HG02840 (cell line): ENCODE measurements at regions not wholly inside any gene's neighbourhood (a gene's known extent, or its start where the extent isn't known, plus 50 kb on each side); places are given as distances from the start of the nearest gene placed in this dataset.
"Not testable (repeated sequence)": the region's sequence is repeated elsewhere in the genome, so short reads cannot be mapped to it uniquely, and the experiment has no call there.

ENCODE experiments used
- ATAC-seq: cut with Tn5 transposase; IDR thresholded peaks from one replicate; pipeline ENCODE4 v1.9.1; 2021; ENCODE audit warnings: mild to moderate bottlenecking, moderate library complexity, moderate number of reproducible peaks; ENCODE audit not compliant: unreplicated experiment, low FRiP score

DNA sequence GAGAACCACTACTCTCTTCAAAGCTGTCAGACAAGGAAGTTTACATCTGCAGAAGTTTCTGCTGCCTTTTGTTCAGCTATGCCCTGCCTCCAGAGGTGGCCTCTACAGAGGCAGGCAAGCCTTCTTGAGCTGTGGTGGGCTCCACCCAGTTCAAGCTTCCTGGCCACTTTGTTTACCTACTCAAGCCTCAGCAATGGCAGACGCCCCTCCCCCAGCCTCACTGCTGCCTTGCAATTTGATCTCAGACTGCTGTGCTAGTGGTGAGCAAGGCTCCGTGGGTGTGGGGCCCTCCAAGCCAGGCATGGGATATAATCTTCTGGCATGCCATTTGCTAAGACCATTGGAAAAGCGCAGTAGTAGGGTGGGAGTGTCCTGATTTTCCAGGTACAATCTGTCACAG is 144.0 kb downstream of the CCNG2 start:
- ATAC-seq: not testable (repeated sequence)

DNA sequence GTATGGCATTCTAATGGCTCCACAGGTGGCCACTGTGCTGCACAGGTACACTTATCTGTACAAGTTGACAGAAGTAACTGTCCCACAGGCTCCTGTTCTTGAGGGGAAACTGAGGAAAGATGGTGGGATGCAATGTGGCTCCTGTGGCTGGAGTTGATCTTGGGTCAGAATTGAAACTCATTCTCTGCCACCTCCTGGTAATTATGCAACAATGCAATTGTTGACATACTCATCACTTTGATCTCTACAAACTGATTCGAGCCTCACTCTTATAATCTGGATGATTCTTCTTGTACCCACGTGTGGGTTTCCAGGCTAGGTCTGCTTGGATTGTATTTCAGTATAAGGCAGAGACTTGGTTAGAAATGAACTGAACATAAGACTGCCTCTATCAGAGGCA is 148.8 kb downstream of the CCNG2 start:
- no peak for ATAC-seq

DNA sequence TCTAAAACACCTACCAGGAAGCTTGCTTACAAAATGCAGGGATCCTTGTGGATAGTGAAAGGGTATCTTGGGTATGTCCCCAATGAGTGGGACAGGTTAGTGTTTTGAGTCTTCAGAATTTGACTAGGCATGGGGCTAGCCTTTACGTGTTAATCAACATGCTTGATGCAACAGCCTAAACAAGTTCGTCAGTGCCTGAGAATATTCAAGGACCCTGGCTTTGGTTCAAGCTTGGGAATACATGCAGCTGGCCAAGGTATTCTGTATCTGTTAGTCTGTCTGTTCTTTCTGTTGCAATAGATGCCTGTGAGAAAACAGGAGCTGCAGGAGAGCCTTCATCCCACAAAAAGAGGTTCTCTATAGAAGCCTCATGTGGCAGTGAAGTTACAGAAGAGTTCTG is 149.5 kb downstream of the CCNG2 start:
- no peak for ATAC-seq

DNA sequence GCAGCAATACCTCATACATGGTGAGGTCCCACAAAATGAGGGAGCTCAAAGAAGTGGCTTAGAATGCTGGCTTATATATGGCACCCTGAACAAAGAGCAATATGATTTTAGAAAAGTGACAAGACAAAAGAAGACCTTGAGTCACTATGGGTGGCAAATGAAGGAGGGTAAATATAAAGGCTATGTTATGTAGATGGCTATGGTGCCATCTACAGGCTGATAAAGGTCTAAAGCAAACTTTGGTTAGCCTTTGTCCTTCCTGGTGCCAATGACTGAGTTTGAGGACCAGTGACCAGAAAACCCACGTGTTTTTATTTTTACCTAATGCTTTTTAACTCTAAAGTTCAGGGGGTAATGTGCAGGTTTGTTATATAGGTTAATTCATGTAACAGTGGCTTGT is 151.8 kb downstream of the CCNG2 start:
- ATAC-seq: no peak

DNA sequence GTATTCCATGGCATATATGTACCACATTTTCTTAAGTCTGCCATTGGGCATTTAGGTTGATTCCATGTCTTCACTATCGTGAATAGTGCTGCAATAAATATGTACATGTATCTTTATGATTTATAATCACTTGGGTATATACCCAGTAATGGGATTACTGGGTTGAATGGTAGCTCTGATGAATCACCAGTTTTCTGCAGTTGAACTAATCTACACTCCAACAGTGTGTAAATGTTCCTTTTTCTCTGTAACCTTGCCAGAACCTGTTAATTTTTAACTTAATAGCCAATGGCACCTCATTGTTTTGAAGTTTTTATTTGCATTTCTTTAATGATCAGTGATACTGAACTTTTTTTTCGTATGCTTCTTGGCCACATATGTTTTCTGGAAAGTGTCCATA is 152.5 kb downstream of the CCNG2 start:
- no peak for ATAC-seq

DNA sequence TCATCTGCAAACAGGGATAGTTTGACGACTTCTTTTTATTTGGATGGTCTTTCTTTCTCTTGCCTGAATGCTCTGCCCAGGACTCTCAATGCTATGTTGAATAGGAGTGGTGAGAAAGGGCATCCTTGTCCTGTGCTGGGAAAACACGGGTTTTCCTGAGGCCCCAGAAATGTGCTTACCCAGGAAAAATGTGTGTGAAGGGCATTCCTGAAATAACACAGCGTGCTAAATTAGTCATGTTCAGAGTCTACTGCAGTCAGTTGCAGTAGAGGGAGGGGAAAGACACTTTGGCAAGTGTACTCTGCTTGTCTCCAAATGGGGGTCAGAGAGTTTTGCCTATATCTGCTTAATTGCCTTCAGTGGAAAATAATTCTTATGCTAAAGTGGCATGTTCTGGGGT is 153.9 kb downstream of the CCNG2 start:
- ATAC-seq: no peak

GRCh38 chr4:77314697-77315096 is 157.7 kb downstream of the CCNG2 start:
- no peak for ATAC-seq

GRCh38 chr4:77327151-77327550 is 170.1 kb downstream of the CCNG2 start:
- no peak for ATAC-seq

- no peak for ATAC-seq
Observed at GRCh38 chr4:77332696-77333270, 175.8 kb downstream of the CCNG2 start.

- no peak for ATAC-seq
Observed at GRCh38 chr4:77336411-77337142, 179.6 kb downstream of the CCNG2 start.

- ATAC-seq: no peak
Observed at GRCh38 chr4:77342170-77342810, 185.3 kb downstream of the CCNG2 start.

DNA sequence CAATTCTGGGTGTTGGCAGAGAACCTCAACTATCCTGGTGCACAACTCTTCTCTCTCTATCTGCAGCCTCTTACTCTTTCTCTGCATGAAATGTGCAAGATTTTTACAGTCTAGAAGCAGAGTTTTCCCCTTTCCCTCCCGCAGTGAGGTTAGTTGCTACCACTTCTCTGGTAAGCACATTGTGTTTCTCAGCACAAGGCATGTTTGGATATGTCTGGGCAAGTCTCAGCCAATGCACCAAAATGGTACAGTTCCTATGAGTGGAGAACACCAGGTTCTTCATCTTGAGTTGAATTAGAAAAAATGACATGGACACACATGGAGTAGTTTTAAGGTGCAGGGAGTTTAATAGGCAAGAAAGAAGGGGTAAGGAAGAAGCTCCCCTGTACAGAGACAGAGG is 187.0 kb downstream of the CCNG2 start:
- no peak for ATAC-seq

GRCh38 chr4:77344784-77345183 is 187.8 kb downstream of the CCNG2 start:
- ATAC-seq: no peak

GRCh38 chr4:77347351-77347966 is 190.5 kb downstream of the CCNG2 start:
- ATAC-seq: no peak

- no peak for ATAC-seq
Observed at GRCh38 chr4:77348815-77349214, 191.8 kb downstream of the CCNG2 start.

DNA sequence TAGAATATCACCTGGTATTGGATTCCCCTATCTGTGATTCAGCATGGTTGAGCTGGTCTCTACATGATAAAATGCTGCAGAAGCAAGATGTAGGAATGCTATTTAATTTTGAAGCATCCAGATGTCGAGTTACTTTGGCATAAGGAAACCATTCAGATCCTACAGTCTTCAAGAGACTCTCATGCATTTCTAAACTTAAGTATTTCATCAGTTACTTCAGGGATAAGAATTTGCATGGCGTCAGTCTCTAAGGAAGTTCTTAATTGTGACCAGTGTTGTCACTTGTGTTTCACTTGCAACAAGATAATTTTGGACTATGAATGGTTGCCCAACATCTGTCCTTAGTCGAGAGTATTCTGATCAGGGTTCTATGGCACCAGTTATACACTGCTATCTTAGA is 192.4 kb downstream of the CCNG2 start:
- ATAC-seq: no peak

DNA sequence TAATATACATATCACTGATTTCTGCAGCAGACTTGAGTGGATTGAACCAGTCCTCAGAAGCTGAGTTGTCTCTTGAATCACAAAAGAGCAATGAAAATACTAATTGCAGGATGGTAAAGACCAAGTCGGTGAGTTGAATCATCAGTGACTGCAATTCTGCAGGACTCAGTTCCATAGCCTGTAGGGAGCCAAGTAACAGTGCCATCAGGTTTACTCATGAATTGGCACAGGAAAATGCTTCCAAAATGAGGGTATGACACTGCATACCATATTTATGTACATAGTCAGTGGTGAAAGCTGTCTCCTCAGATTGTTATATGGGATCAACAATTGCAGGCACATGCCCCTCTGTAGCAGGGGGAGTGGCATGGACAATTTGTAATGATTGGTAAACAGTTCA is 192.8 kb downstream of the CCNG2 start:
- ATAC-seq: no peak

GRCh38 chr4:77352192-77352591 is 195.2 kb downstream of the CCNG2 start:
- ATAC-seq: no peak

- not testable (repeated sequence) for ATAC-seq
Observed at GRCh38 chr4:77353724-77354315, 196.8 kb downstream of the CCNG2 start.

GRCh38 chr4:77354550-77354949 is 197.5 kb downstream of the CCNG2 start:
- no peak for ATAC-seq

DNA sequence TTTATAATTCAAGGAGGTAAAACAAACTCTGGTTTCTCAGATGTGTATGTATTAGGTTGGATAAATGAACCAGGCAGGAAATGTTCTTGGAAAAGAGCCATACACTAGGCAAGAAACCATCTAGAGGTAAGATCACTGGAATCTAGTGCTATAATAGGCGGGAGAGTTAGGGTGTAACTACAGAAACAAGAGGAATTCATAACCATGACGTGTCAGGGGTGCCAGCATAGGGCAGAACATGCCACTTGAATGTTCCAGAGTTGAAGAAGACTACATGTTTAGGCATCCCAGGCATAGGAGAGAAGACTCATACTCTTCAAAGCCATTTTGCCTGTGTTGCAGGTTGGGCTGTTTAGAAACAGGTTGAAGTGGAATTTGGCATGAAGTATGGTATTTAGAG is 198.7 kb downstream of the CCNG2 start:
- ATAC-seq: no peak
